LNCaP clone FGC (cell line): ENCODE measurements at regions not wholly inside any gene's neighbourhood (a gene's known extent, or its start where the extent isn't known, plus 50 kb on each side); places are given as distances from the start of the nearest gene placed in this dataset.

Experiments used
- DNase-seq: peaks from one replicate; pipeline ENCODE4 v3.0.0-alpha.2; 2011; ENCODE audit warnings: low read depth
- H3K4me3 ChIP-seq: 2 replicates; pipeline ENCODE4 v1.5.1; 2011; ENCODE audit warnings: mild to moderate bottlenecking, low read depth, low read length, control low read depth
- TF ChIP-seq, protein P1 (sequence below): IDR thresholded peaks from 2 replicates; pipeline ENCODE4 v1.5.1; 2012; ENCODE audit warnings: mild to moderate bottlenecking; ENCODE audit not compliant: control insufficient read depth, insufficient read depth; ENCODE audit errors: extremely low read depth

DNA sequence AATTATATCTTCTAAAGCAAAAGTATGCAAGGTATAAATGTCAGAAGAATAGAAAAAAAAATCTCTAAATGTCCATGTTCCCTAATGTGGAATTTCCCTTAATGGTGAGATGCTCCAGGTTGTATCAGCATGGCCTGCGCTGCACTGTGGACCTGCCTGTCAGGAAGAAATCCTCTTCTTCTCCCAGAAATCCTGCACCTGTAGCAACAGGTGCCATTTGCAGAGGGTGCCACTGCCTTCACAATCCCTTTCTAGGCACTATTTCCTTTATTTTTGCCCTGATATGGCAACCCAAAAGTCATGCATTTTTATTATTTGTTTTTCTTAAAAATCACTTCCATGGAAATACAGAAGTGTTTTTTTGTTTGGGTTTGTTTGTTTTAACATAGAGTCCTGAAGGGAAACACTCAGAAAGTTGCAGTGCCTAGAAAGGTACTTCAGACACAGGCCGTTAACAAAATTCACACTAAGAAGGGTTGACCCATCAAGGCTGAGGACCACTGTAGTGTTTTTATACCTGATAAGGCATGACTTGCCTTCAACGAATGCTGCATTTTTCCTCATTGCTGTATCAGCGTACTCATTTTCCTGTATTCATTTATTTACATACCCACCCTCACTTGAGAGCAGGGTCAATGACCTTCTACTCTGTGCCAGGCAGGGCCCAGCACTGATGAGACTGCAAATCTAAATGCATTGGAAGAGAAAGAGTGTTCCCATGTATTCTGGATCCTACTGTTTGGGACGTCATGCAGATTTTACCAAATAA, 177.8 kb downstream of the SNX18 start:
- no peak overlapping the region for H3K4me3 ChIP-seq
- TF ChIP-seq, protein P1, sequence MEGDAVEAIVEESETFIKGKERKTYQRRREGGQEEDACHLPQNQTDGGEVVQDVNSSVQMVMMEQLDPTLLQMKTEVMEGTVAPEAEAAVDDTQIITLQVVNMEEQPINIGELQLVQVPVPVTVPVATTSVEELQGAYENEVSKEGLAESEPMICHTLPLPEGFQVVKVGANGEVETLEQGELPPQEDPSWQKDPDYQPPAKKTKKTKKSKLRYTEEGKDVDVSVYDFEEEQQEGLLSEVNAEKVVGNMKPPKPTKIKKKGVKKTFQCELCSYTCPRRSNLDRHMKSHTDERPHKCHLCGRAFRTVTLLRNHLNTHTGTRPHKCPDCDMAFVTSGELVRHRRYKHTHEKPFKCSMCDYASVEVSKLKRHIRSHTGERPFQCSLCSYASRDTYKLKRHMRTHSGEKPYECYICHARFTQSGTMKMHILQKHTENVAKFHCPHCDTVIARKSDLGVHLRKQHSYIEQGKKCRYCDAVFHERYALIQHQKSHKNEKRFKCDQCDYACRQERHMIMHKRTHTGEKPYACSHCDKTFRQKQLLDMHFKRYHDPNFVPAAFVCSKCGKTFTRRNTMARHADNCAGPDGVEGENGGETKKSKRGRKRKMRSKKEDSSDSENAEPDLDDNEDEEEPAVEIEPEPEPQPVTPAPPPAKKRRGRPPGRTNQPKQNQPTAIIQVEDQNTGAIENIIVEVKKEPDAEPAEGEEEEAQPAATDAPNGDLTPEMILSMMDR: no peak
- DNase-seq: no peak

DNA sequence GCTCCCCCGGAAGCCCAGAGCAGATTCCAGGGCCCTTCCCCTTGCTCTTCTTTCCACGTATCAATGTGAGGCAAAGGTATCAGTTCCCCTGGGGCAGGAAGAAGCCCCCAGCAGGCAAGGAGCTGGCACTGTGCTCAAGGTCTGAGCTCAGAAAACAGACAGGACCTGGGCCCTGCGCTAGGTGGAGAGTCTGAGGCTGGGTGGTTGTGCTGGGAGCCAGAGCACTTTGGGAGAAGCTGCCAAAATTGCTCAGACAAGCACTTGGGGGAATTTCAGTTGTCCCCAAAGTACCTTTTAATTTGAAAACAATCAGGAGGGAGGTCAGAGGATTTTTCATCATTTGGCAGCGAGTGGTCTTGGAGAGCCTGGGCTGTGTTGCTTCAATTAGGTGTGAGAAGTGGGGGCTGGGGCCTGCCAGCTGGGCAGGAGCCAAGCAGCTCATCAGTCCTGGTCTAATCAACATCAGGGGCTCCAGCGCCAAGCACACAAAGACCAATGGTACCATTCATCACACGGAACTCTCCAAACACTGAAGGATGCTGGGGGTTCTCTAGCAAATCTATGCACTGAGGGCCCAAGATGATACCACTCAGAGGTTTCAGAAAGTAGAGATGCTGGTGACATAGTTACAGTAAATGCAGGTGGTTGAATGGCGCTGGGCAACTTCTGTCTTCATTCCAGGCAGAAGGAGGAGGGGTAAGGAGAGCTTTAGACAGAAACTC, 176.5 kb downstream of the SNX18 start:
- H3K4me3 ChIP-seq: no peak overlapping the region
- TF ChIP-seq, protein P1: no peak
- DNase-seq: no peak

DNA sequence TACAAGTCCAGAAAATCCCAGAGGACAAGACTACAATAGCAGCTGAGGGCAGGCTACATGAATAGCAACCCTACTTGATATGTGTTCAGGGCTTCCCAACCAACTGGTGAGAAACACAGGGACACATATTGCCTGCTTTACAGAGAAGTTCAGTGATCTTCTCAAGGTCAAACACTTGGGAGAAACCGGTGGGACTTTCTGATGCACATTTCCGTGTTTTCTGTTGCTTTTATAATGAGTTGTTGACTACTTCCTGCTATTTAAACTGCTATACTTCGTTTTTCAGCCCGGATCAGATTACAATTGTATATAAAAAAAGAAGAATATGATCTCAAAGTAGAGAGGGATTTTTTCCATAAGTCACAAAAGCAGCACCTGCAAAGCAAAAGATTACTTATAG, 175.1 kb downstream of the SNX18 start:
- no peak for DNase-seq
- H3K4me3 ChIP-seq: no peak overlapping the region
- TF ChIP-seq, protein P1: no peak

DNA sequence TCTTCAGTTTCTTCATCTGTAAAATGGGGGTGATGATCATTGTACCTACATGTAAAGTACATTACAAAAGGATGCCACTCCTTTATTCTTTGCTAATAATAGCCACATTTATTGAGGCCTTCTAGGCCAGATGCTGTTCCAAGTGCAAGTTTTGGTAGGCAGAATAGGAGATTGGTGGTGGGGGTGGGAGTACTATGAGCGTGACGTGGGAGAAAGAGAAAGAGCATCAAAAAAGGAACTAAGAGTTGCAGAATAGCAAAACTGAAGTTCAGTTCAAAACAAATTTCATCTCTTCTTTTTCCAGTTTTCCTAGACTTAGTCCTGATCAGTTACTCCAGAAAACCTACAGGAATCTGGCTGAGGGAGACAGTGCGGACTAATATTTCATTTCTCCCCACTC, 174.1 kb downstream of the SNX18 start:
- H3K4me3 ChIP-seq: no peak overlapping the region
- DNase-seq: no peak
- TF ChIP-seq, protein P1: no peak

DNA sequence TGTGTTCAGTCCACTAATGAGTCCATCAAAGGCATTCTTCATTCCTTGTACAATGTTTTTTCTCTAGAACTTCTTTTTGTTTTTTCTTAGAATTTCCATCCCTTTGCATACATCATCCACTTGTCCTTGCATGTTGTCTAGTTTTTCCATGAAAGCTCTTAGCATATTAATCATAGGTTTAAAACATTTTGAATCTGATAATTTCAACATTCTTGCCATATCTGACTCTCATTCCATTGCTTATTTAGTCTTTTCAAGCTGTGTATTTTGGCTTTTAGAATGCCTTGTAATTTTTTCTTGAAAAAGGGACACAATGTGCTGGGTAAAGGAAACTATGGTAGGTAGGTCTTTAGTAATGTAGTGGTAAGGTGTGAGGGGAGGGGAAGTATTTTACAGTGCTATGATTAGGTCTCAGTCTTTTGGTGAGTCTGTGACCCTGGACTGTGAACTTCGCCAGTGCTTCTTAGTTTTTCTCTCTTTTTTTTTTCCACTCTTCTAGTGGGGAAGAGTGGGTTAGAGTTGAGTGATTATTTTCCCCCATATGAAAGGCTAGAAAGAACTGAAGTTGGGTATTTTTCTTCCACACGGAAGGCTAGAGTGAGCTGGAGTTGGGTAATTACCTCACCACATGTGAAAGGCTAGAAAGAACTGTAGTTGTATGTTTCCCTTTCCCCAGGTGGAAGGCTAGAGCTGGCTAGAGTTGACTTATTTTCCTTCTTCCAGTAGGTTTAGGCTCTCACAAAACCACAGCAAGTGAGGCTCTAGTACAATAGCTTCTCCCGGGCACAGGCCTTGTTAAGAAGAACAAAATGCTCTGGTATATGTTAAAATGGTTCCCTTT, 172.1 kb downstream of the SNX18 start:
- H3K4me3 ChIP-seq: no peak overlapping the region
- DNase-seq: no peak
- TF ChIP-seq, protein P1: no peak

DNA sequence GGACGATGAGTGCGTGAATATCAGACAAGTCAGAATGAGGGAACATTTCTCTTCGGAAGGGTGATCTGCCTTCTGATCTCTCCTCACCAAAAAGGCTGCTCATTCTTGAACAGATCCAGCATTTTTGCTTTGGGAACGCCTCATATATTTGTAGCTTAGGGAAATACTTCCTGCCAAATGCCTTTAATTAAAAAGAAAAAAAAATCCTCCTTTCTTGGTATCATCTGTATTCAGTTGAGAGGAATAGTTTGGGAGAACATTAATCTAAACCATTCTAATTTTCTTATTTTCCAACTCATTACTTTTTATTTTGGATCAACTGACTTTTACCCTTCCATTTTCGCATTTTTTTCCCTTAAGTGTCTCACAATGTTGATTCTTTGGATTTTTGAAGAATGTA, 163.4 kb downstream of the SNX18 start:
- no peak for DNase-seq
- H3K4me3 ChIP-seq: no peak overlapping the region
- TF ChIP-seq, protein P1: no peak
